22Rv1 (cell line): ENCODE measurements at regions not wholly inside any gene's neighbourhood (a gene's known extent, or its start where the extent isn't known, plus 50 kb on each side); places are given as distances from the start of the nearest gene placed in this dataset.

ENCODE experiments used
- ZFX ChIP-seq: fragments of 450-650 bp; IDR thresholded peaks from 2 replicates; pipeline ENCODE4 v1.6.1; 2017; ENCODE audit warnings: antibody characterized with exemption, borderline replicate concordance
- TF ChIP-seq, protein P1 (sequence below): fragments of 450-650 bp; IDR thresholded peaks from 2 replicates; pipeline ENCODE4 v1.5.1; 2017; ENCODE audit warnings: mild to moderate bottlenecking

DNA sequence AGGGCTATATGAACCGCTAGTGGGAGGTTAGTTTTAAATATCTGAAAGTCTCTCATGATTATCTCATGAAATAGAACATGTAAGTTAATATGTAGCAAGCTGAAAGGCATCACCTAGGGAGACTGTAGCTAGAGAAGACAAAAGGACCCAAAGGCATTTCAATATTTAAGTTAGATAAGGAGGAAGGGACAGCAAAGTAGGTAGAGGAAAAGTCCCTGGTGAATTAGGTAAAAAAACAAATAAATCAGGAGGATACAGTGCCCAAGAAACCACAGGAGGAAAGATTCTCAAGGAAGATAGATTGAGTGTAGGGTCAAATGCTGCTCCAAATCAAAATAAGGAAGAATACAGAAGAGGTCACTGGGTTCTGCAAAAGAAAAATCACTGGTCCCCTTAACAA lies 175.5 kb downstream of the GASK1B start:
- TF ChIP-seq, protein P1, sequence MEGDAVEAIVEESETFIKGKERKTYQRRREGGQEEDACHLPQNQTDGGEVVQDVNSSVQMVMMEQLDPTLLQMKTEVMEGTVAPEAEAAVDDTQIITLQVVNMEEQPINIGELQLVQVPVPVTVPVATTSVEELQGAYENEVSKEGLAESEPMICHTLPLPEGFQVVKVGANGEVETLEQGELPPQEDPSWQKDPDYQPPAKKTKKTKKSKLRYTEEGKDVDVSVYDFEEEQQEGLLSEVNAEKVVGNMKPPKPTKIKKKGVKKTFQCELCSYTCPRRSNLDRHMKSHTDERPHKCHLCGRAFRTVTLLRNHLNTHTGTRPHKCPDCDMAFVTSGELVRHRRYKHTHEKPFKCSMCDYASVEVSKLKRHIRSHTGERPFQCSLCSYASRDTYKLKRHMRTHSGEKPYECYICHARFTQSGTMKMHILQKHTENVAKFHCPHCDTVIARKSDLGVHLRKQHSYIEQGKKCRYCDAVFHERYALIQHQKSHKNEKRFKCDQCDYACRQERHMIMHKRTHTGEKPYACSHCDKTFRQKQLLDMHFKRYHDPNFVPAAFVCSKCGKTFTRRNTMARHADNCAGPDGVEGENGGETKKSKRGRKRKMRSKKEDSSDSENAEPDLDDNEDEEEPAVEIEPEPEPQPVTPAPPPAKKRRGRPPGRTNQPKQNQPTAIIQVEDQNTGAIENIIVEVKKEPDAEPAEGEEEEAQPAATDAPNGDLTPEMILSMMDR, result no peak
- no peak for TF ChIP-seq ZFX
